Mesothelial cell of epicardium (in vitro differentiated cells): ENCODE measurements at regions not wholly inside any gene's neighbourhood (a gene's known extent, or its start where the extent isn't known, plus 50 kb on each side); places are given as distances from the start of the nearest gene placed in this dataset.

Experiments
- DNase-seq, 2 experiments: peaks; one replicate each; pipeline ENCODE4 v3.0.0; 2021; ENCODE audit warnings: low spot score in 2 of 2; ENCODE audit not compliant: unreplicated experiment in 2 of 2
- H3K27ac Mint-ChIP-seq: 2 replicates; pipeline ENCODE4 v1.8.0; 2021; ENCODE audit warnings: mixed read lengths
- H3K27me3 Mint-ChIP-seq: 2 replicates; pipeline ENCODE4 v1.8.0; 2021; ENCODE audit warnings: low read depth, mixed read lengths
- H3K36me3 Mint-ChIP-seq: 2 replicates; pipeline ENCODE4 v1.8.0; 2021; ENCODE audit warnings: mixed read lengths
- H3K4me1 Mint-ChIP-seq: 2 replicates; pipeline ENCODE4 v1.8.0; 2021; ENCODE audit warnings: mixed read lengths
- H3K4me3 Mint-ChIP-seq: 2 replicates; pipeline ENCODE4 v1.8.0; 2021; ENCODE audit warnings: mild to moderate bottlenecking, moderate library complexity, mixed read lengths
- H3K9me3 Mint-ChIP-seq: 2 replicates; pipeline ENCODE4 v1.8.0; 2021; ENCODE audit warnings: mixed read lengths
- CTCF ChIP-seq: fragments of 200-600 bp; sonication (generic); IDR thresholded peaks from one replicate; pipeline ENCODE4 v1.5.0; 2021; ENCODE audit warnings: antibody characterized with exemption; ENCODE audit not compliant: unreplicated experiment

- Mint-ChIP-seq H3K36me3 (no peaks in the 10 kb centered on the region), H3K27ac (no peak overlapping the region), H3K4me1 (no peaks in the 10 kb centered on the region), H3K27me3 (no peaks in the 10 kb centered on the region), H3K4me3 (no peak overlapping the region), H3K9me3 (no peaks in the 10 kb centered on the region)
- DNase-seq: no peak
- no peak for TF ChIP-seq CTCF
Measured at GRCh38 chr13:55302568-55302967, 1838.2 kb upstream of the PRR20A start.

- no peaks in the 10 kb centered on the region for H3K9me3 Mint-ChIP-seq
- no peak overlapping the region for H3K4me3 Mint-ChIP-seq
- no peak for DNase-seq
- H3K27ac Mint-ChIP-seq: no peak overlapping the region
- H3K36me3 Mint-ChIP-seq: no peaks in the 10 kb centered on the region
- no peaks in the 10 kb centered on the region for H3K4me1 Mint-ChIP-seq
- no peaks in the 10 kb centered on the region for H3K27me3 Mint-ChIP-seq
- no peak for TF ChIP-seq CTCF
Measured at GRCh38 chr13:55307909-55308308, 1832.8 kb upstream of the PRR20A start.

GRCh38 chr13:55341891-55342290 is 1798.8 kb upstream of the PRR20A start:
- no peaks in the 10 kb centered on the region for H3K36me3 Mint-ChIP-seq
- no peak for TF ChIP-seq CTCF
- H3K4me3 Mint-ChIP-seq: no peak overlapping the region
- peaks cover 1% of the 10 kb centered on the region for H3K27me3 Mint-ChIP-seq
- H3K9me3 Mint-ChIP-seq: no peaks in the 10 kb centered on the region
- no peak for DNase-seq
- H3K27ac Mint-ChIP-seq: no peak overlapping the region
- no peaks in the 10 kb centered on the region for H3K4me1 Mint-ChIP-seq

- no peak for DNase-seq
- Mint-ChIP-seq H3K27me3 (no peaks in the 10 kb centered on the region), H3K36me3 (no peaks in the 10 kb centered on the region), H3K27ac (no peak overlapping the region), H3K4me1 (no peaks in the 10 kb centered on the region), H3K9me3 (peaks cover 4% of the 10 kb centered on the region), H3K4me3 (no peak overlapping the region)
- no peak for TF ChIP-seq CTCF
Measured at GRCh38 chr13:55345224-55345623, 1795.5 kb upstream of the PRR20A start.

- Mint-ChIP-seq H3K27ac (no peak overlapping the region), H3K36me3 (no peaks in the 10 kb centered on the region), H3K9me3 (peaks cover 4% of the 10 kb centered on the region), H3K27me3 (no peaks in the 10 kb centered on the region), H3K4me1 (no peaks in the 10 kb centered on the region), H3K4me3 (no peak overlapping the region)
- no peak for DNase-seq
- no peak for TF ChIP-seq CTCF
Measured at GRCh38 chr13:55347528-55347927, 1793.2 kb upstream of the PRR20A start.

- Mint-ChIP-seq H3K9me3 (no peaks in the 10 kb centered on the region), H3K27me3 (no peaks in the 10 kb centered on the region), H3K4me3 (no peak overlapping the region), H3K36me3 (no peaks in the 10 kb centered on the region), H3K4me1 (peaks cover 20% of the 10 kb centered on the region), H3K27ac (no peak overlapping the region)
- no peak for TF ChIP-seq CTCF
- no peak for DNase-seq
Measured at GRCh38 chr13:55359067-55359466, 1781.7 kb upstream of the PRR20A start.
